ENCODE measurements at regions not wholly inside any gene's neighbourhood (a gene's known extent, or its start where the extent isn't known, plus 50 kb on each side); places are given as distances from the start of the nearest gene placed in this dataset.

DNA sequence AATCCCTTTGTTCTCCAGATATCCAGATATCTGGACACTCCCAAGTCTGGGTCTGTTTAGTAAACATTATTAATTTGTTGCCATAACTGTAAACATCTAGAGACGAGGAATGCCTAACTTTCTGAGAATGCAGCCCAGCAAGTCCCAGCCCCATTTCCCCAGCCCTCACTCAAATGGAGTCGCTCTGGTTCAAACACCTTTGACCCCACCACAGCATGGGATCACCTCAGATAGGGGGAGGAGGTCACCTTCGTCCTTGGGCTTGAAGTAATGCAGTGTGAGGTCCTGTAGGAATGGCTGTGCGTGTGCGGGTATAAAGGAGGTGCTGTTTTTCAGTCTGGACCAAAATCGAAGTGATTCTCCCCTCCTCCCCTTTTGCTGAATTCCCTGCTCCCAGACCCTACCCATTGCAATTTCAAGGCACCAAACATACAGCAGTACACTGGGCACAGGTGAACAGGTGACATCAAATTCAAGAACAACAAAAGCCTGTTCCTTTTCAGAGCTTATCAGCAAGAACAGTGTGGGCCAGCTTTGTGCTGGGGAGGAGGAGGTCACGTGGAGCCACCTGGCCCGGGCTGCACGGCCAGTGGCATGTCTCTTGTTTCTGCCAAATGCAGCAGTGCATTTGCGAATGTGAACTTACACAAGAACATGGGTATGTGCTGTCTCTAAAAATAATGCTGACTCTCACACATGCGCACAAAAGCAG is 57.5 kb upstream of the TRPM1 start:
- no peak for TF ChIP-seq EZH2phosphoT487 (IDR thresholded peaks at IDR 0.05; ENCODE audit: borderline replicate concordance, low read depth, low read length)
- TF ChIP-seq CTCF (conservative IDR thresholded peaks at IDR 0.05; ENCODE audit: low read length): no peak

Measured in OCI-LY7 (cell line).